ENCODE measurements at regions not wholly inside any gene's neighbourhood (a gene's known extent, or its start where the extent isn't known, plus 50 kb on each side); places are given as distances from the start of the nearest gene placed in this dataset.

DNA sequence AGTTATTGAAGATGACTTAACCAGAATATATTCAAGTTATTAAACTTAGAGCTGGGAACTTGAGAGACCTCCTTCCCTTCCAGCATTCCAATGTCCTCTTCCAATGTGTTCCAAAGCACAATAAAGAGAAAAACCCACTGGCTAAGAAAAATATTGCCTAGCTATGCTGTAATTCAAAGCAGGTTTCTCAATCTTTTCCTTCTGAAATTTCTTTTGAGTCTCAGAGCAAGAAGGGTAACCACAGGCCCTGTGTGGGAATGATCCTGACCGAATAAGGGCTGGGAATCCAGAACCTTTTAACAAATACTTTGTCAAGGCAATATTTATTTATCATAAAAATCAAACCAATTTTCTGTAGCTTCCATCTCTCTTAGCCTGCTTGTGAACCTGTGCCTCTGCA is 150.7 kb upstream of the SFRP2 start:
- CTCF ChIA-PET, result no interaction called here

DNA sequence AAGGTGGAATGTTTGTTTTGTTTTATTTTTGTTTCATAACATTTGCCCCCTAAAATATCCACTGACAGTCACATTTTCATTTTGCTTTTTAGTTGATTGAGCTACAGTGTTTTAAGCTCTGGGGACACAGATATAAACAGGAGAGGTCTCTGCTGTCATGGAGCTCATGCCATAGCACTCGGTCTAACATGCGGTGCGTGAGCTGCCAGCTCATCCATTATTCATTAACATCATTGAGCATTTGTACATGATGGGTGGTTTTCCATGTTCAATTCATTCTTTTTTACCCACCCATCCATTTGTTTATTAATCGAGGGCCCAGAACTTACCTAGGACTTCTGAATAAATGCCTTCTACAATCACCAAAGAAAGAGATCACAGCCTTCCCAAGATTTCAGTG is 150.1 kb upstream of the SFRP2 start:
- H3K27me3 ChIP-seq (replicated peaks in 1 of 2; ENCODE audit: control insufficient read depth in 2 of 2, extremely low read depth in 1 of 2, insufficient read depth in 2 of 2, low read length in 1 of 2), result no peaks in the 10 kb centered on the region
- no CpG with 5 or more reads among the region's 4 CpGs for WGBS (ENCODE audit: insufficient coverage)
- H3K36me3 ChIP-seq (ENCODE audit: control insufficient read depth in 2 of 2, extremely low read depth in 1 of 2, insufficient read depth in 1 of 2, low read length in 1 of 2), result no peaks in the 10 kb centered on the region
- no peak for ATAC-seq (replicated peaks in 1 of 4)
- no peaks in the 10 kb centered on the region for H3K4me1 ChIP-seq (ENCODE audit: control insufficient read depth in 1 of 2, extremely low read depth in 1 of 2, insufficient read depth in 2 of 2, low read length in 2 of 2)
- Mint-ChIP-seq H3K27me3 (peaks cover 12 to 20% of the 10 kb centered on the region in 2 donors), H3K27ac (no peak overlapping the region), H3K4me3 (no peak overlapping the region), H3K36me3 (no peaks in the 10 kb centered on the region), H3K4me1 (peaks cover 0 to 6% (median 0%) of the 10 kb centered on the region in 3 donors), H3K9me3 (no peaks in the 10 kb centered on the region)
- no peak for DNase-seq
- CTCF ChIA-PET, result no interaction called here
- no peak overlapping the region for H3K27ac ChIP-seq (ENCODE audit: low read length)
- no peaks in the 10 kb centered on the region for H3K9me3 ChIP-seq
- POLR2A ChIA-PET, result no interaction called here
- H3K4me3 ChIP-seq (ENCODE audit: control insufficient read depth in 1 of 2, extremely low read depth in 1 of 2, low read length in 1 of 2), result no peak overlapping the region

More for the DNA sequence above, 150.7 kb upstream of the SFRP2 start:
- no peak overlapping the region for H3K4me3 Mint-ChIP-seq
- H3K4me1 ChIP-seq (ENCODE audit: control insufficient read depth in 1 of 2, extremely low read depth in 1 of 2, insufficient read depth in 2 of 2, low read length in 2 of 2), result no peaks in the 10 kb centered on the region
- no peaks in the 10 kb centered on the region for H3K9me3 Mint-ChIP-seq
- H3K27me3 Mint-ChIP-seq, result peaks cover 9 to 16% of the 10 kb centered on the region in 2 donors
- no peak for DNase-seq
- no peaks in the 10 kb centered on the region for H3K36me3 Mint-ChIP-seq
- WGBS (ENCODE audit: insufficient coverage), result no CpG with 5 or more reads among the region's 1 CpG
- H3K4me3 ChIP-seq (ENCODE audit: control insufficient read depth in 1 of 2, extremely low read depth in 1 of 2, low read length in 1 of 2), result no peak overlapping the region
- no peak overlapping the region for H3K27ac ChIP-seq (ENCODE audit: low read length)
- no peak for ATAC-seq (replicated peaks in 1 of 4)
- H3K27ac Mint-ChIP-seq, result no peak overlapping the region
- POLR2A ChIA-PET, result no interaction called here
- no peaks in the 10 kb centered on the region for H3K9me3 ChIP-seq
- no peaks in the 10 kb centered on the region for H3K27me3 ChIP-seq (replicated peaks in 1 of 2; ENCODE audit: control insufficient read depth in 2 of 2, extremely low read depth in 1 of 2, insufficient read depth in 2 of 2, low read length in 1 of 2)
- H3K36me3 ChIP-seq (ENCODE audit: control insufficient read depth in 2 of 2, extremely low read depth in 1 of 2, insufficient read depth in 1 of 2, low read length in 1 of 2), result no peaks in the 10 kb centered on the region
- H3K4me1 Mint-ChIP-seq, result peaks cover 0 to 6% (median 0%) of the 10 kb centered on the region in 3 donors

DNA sequence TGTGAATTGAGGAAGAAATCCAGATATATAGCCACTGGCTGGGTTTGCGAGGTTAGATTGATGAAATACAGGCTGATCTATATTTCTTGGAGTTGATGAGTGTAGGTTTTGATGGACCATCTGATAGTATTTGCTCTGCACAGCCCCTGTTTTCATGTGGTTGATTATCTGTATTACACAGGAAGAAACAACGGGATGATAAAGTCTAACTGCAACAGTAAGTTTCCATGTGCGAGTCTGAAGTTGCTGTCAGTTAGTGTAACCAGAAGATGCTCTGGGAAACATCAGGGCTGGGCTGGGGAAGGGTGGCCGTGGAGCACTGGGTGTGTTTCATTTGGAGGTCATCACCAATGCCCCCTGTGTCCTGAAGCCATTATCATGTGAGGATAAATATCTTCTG is 148.4 kb upstream of the SFRP2 start:
- Histone ChIP-seq H3K27me3 (replicated peaks in 1 of 2; ENCODE audit: control insufficient read depth in 2 of 2, extremely low read depth in 1 of 2, insufficient read depth in 2 of 2, low read length in 1 of 2) (peaks cover 0 to 4% of the 10 kb centered on the region in 2 experiments), H3K27ac (ENCODE audit: low read length) (no peak overlapping the region), H3K4me3 (ENCODE audit: control insufficient read depth in 1 of 2, extremely low read depth in 1 of 2, low read length in 1 of 2) (no peak overlapping the region), H3K36me3 (ENCODE audit: control insufficient read depth in 2 of 2, extremely low read depth in 1 of 2, insufficient read depth in 1 of 2, low read length in 1 of 2) (no peaks in the 10 kb centered on the region), H3K4me1 (ENCODE audit: control insufficient read depth in 1 of 2, extremely low read depth in 1 of 2, insufficient read depth in 2 of 2, low read length in 2 of 2) (no peaks in the 10 kb centered on the region), H3K9me3 (no peaks in the 10 kb centered on the region)
- peaks cover 15 to 23% of the 10 kb centered on the region in 2 donors for H3K27me3 Mint-ChIP-seq
- DNase-seq (no peak), ATAC-seq (replicated peaks in 1 of 4) (no peak)
- no peaks in the 10 kb centered on the region for H3K36me3 Mint-ChIP-seq
- CTCF ChIA-PET, result no interaction called here
- no peak overlapping the region for H3K4me3 Mint-ChIP-seq
- H3K9me3 Mint-ChIP-seq, result no peaks in the 10 kb centered on the region
- WGBS (ENCODE audit: insufficient coverage), result 25% methylated on average over 4 of the region's 4 CpGs
- H3K27ac Mint-ChIP-seq, result no peak overlapping the region
- POLR2A ChIA-PET, result no interaction called here
- peaks cover 0 to 6% (median 0%) of the 10 kb centered on the region in 3 donors for H3K4me1 Mint-ChIP-seq

DNA sequence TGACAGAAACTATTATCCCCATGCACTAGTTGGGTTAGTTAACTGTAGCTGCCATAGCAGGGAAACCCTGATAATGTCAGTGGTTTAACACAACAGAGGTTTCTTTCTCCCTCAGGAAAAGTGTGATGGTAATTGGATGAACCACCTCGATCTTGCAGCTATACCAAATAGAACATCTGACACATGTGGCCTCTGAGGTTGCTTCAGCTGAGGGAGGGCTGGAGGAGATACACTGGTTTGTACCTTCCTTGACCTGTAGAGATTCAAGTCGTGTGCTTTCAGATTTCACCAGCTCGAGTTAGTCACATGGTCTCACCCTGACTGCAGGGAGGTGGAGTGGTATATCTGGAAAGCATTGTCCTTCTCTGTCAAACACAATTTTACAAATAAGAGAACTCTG is 147.2 kb upstream of the SFRP2 start:
- ATAC-seq (replicated peaks in 1 of 4), result no peak
- Mint-ChIP-seq H3K4me1 (peaks cover 0 to 6% (median 0%) of the 10 kb centered on the region in 3 donors), H3K27me3 (peaks cover 15 to 20% of the 10 kb centered on the region in 2 donors), H3K27ac (no peak overlapping the region), H3K36me3 (no peaks in the 10 kb centered on the region), H3K9me3 (no peaks in the 10 kb centered on the region), H3K4me3 (no peak overlapping the region)
- Histone ChIP-seq H3K9me3 (no peaks in the 10 kb centered on the region), H3K27me3 (replicated peaks in 1 of 2; ENCODE audit: control insufficient read depth in 2 of 2, extremely low read depth in 1 of 2, insufficient read depth in 2 of 2, low read length in 1 of 2) (peaks cover 0 to 6% of the 10 kb centered on the region in 2 experiments), H3K27ac (ENCODE audit: low read length) (no peak overlapping the region), H3K4me1 (ENCODE audit: control insufficient read depth in 1 of 2, extremely low read depth in 1 of 2, insufficient read depth in 2 of 2, low read length in 2 of 2) (no peaks in the 10 kb centered on the region), H3K36me3 (ENCODE audit: control insufficient read depth in 2 of 2, extremely low read depth in 1 of 2, insufficient read depth in 1 of 2, low read length in 1 of 2) (no peaks in the 10 kb centered on the region), H3K4me3 (ENCODE audit: control insufficient read depth in 1 of 2, extremely low read depth in 1 of 2, low read length in 1 of 2) (no peak overlapping the region)
- no peak for DNase-seq
- ChIA-PET POLR2A (no interaction called here), CTCF (no interaction called here)
- no CpG with 5 or more reads among the region's 3 CpGs for WGBS (ENCODE audit: insufficient coverage)

DNA sequence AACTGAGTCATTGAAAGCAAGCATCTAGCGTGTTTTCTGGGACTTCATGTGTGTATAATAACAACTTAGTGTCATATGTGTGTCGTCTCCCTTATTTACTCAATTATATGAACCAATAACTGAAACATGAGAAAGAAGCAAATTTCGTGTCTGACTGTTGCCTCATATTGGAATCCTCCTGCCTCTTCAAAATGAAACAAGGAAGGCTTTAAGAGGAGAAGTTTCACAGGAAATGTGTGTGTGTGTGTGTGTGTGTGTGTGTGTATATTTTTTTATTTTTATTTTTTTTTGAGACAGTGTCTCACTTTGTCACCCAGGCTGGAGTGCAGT is 145.8 kb upstream of the SFRP2 start:
- DNase-seq, result no peak
- no CpG with 5 or more reads among the region's 3 CpGs for WGBS (ENCODE audit: insufficient coverage)
- Histone ChIP-seq H3K36me3 (ENCODE audit: control insufficient read depth in 2 of 2, extremely low read depth in 1 of 2, insufficient read depth in 1 of 2, low read length in 1 of 2) (no peaks in the 10 kb centered on the region), H3K9me3 (no peaks in the 10 kb centered on the region), H3K4me1 (ENCODE audit: control insufficient read depth in 1 of 2, extremely low read depth in 1 of 2, insufficient read depth in 2 of 2, low read length in 2 of 2) (no peaks in the 10 kb centered on the region), H3K27me3 (replicated peaks in 1 of 2; ENCODE audit: control insufficient read depth in 2 of 2, extremely low read depth in 1 of 2, insufficient read depth in 2 of 2, low read length in 1 of 2) (peaks cover 0 to 6% of the 10 kb centered on the region in 2 experiments), H3K4me3 (ENCODE audit: control insufficient read depth in 1 of 2, extremely low read depth in 1 of 2, low read length in 1 of 2) (no peak overlapping the region), H3K27ac (ENCODE audit: low read length) (no peak overlapping the region)
- H3K27ac Mint-ChIP-seq, result no peak overlapping the region
- CTCF ChIA-PET, result interaction anchor here in 1 of 2 donors (0.6 kb wide), 1 partner anchor 67 kb away, joined by 3 read pairs; no protein-coding TSS in a partner anchor
- no peak overlapping the region for H3K4me3 Mint-ChIP-seq
- peaks cover 15 to 22% of the 10 kb centered on the region in 2 donors for H3K27me3 Mint-ChIP-seq
- H3K9me3 Mint-ChIP-seq, result no peaks in the 10 kb centered on the region
- H3K36me3 Mint-ChIP-seq, result no peaks in the 10 kb centered on the region
- ATAC-seq (replicated peaks in 1 of 4), result no peak
- H3K4me1 Mint-ChIP-seq, result peaks cover 0 to 6% (median 0%) of the 10 kb centered on the region in 3 donors
- POLR2A ChIA-PET, result no interaction called here

DNA sequence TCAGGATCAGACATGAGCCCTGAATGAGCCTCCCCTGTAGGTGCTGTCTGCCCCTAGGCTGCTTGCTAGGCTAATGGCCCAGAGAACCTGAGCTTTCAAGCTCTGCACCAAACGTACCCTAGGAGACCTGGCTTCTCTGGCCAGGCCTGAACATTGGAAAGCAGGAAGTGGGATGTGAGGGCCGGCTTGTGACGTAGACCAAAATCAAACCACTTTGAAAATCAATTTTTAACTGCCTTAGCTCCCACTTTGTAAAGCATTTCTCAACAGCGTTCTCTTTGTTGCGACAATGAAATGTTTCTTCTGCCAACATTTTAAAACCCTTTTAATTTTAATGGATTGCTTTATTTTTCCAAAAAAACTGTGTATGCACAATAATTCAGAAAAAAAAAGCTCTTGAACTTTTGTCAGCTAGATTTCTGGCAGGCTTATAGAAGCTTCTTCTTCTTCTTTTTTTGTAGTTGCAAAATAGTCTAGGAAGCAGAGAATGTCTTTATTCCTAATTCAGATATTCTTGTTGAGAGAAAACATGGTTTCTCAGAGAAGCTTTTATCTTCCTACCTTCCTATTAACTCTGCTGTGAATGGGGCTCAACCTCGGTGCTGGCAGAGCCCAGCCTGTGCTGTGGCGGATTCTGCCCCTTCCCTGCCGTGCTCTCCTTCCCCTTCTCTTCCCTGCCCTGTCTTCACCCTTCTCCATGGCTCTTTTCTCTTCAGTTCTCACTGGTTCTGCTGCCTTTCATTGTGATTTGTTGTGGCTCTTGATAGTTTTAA is 145.2 kb upstream of the SFRP2 start:
- Mint-ChIP-seq H3K27ac (no peak overlapping the region), H3K4me1 (peaks cover 0 to 6% (median 0%) of the 10 kb centered on the region in 3 donors), H3K27me3 (peaks cover 15 to 22% of the 10 kb centered on the region in 2 donors), H3K9me3 (no peaks in the 10 kb centered on the region), H3K36me3 (no peaks in the 10 kb centered on the region), H3K4me3 (no peak overlapping the region)
- ChIA-PET CTCF (interaction anchor here (0.5 to 0.6 kb wide), 2 partner anchors 68 to 148 kb away, joined by 3 read pairs; no protein-coding TSS in a partner anchor), POLR2A (no interaction called here)
- DNase-seq (no peak), ATAC-seq (replicated peaks in 1 of 4) (no peak)
- H3K27ac ChIP-seq (ENCODE audit: low read length), result no peak overlapping the region
- H3K9me3 ChIP-seq, result no peaks in the 10 kb centered on the region
- H3K4me3 ChIP-seq (ENCODE audit: control insufficient read depth in 1 of 2, extremely low read depth in 1 of 2, low read length in 1 of 2), result no peak overlapping the region
- H3K36me3 ChIP-seq (ENCODE audit: control insufficient read depth in 2 of 2, extremely low read depth in 1 of 2, insufficient read depth in 1 of 2, low read length in 1 of 2), result no peaks in the 10 kb centered on the region
- no peaks in the 10 kb centered on the region for H3K4me1 ChIP-seq (ENCODE audit: control insufficient read depth in 1 of 2, extremely low read depth in 1 of 2, insufficient read depth in 2 of 2, low read length in 2 of 2)
- peaks cover 0 to 6% of the 10 kb centered on the region in 2 experiments for H3K27me3 ChIP-seq (replicated peaks in 1 of 2; ENCODE audit: control insufficient read depth in 2 of 2, extremely low read depth in 1 of 2, insufficient read depth in 2 of 2, low read length in 1 of 2)
- WGBS (ENCODE audit: insufficient coverage), result 75% methylated on average over 3 of the region's 8 CpGs

All from T-cell (primary cell).